Mesothelial cell of epicardium (in vitro differentiated cells): ENCODE measurements at regions not wholly inside any gene's neighbourhood (a gene's known extent, or its start where the extent isn't known, plus 50 kb on each side); places are given as distances from the start of the nearest gene placed in this dataset.

Experiments
- DNase-seq, 2 experiments: peaks; one replicate each; pipeline ENCODE4 v3.0.0; 2021; ENCODE audit warnings: low spot score in 2 of 2; ENCODE audit not compliant: unreplicated experiment in 2 of 2
- H3K27ac Mint-ChIP-seq: 2 replicates; pipeline ENCODE4 v1.8.0; 2021; ENCODE audit warnings: mixed read lengths
- H3K27me3 Mint-ChIP-seq: 2 replicates; pipeline ENCODE4 v1.8.0; 2021; ENCODE audit warnings: low read depth, mixed read lengths
- H3K36me3 Mint-ChIP-seq: 2 replicates; pipeline ENCODE4 v1.8.0; 2021; ENCODE audit warnings: mixed read lengths
- H3K4me1 Mint-ChIP-seq: 2 replicates; pipeline ENCODE4 v1.8.0; 2021; ENCODE audit warnings: mixed read lengths
- H3K4me3 Mint-ChIP-seq: 2 replicates; pipeline ENCODE4 v1.8.0; 2021; ENCODE audit warnings: mild to moderate bottlenecking, moderate library complexity, mixed read lengths
- H3K9me3 Mint-ChIP-seq: 2 replicates; pipeline ENCODE4 v1.8.0; 2021; ENCODE audit warnings: mixed read lengths
- CTCF ChIP-seq: fragments of 200-600 bp; sonication (generic); IDR thresholded peaks from one replicate; pipeline ENCODE4 v1.5.0; 2021; ENCODE audit warnings: antibody characterized with exemption; ENCODE audit not compliant: unreplicated experiment

GRCh38 chr3:118485693-118486092 is 549.0 kb downstream of the IGSF11 start:
- no peak for DNase-seq
- Mint-ChIP-seq H3K9me3 (peaks cover 2% of the 10 kb centered on the region), H3K27ac (no peak overlapping the region), H3K4me1 (peaks cover 17% of the 10 kb centered on the region), H3K36me3 (no peaks in the 10 kb centered on the region), H3K27me3 (peaks cover 2% of the 10 kb centered on the region), H3K4me3 (no peak overlapping the region)
- no peak for TF ChIP-seq CTCF

- no peak for DNase-seq
- H3K9me3 Mint-ChIP-seq: peaks cover 8% of the 10 kb centered on the region
- H3K4me3 Mint-ChIP-seq: no peak overlapping the region
- no peak for TF ChIP-seq CTCF
- H3K27ac Mint-ChIP-seq: no peak overlapping the region
- H3K27me3 Mint-ChIP-seq: peaks cover 2% of the 10 kb centered on the region
- H3K4me1 Mint-ChIP-seq: peaks cover 17% of the 10 kb centered on the region
- H3K36me3 Mint-ChIP-seq: no peaks in the 10 kb centered on the region
Measured at GRCh38 chr3:118487734-118488133, 546.9 kb downstream of the IGSF11 start.

- no peak for DNase-seq
- TF ChIP-seq CTCF: no peak
- H3K27ac Mint-ChIP-seq: no peak overlapping the region
- peaks cover 8% of the 10 kb centered on the region for H3K9me3 Mint-ChIP-seq
- H3K4me3 Mint-ChIP-seq: no peak overlapping the region
- peaks cover 20% of the 10 kb centered on the region for H3K4me1 Mint-ChIP-seq
- H3K27me3 Mint-ChIP-seq: peaks cover 2% of the 10 kb centered on the region
- H3K36me3 Mint-ChIP-seq: no peaks in the 10 kb centered on the region
Measured at GRCh38 chr3:118488732-118489131, 545.9 kb downstream of the IGSF11 start.

- Mint-ChIP-seq H3K36me3 (no peaks in the 10 kb centered on the region), H3K4me1 (peaks cover 11% of the 10 kb centered on the region), H3K4me3 (no peak overlapping the region), H3K9me3 (peaks cover 8% of the 10 kb centered on the region), H3K27ac (no peak overlapping the region), H3K27me3 (peaks cover 2% of the 10 kb centered on the region)
- TF ChIP-seq CTCF: no peak
- DNase-seq: no peak
Measured at GRCh38 chr3:118495206-118495605, 539.4 kb downstream of the IGSF11 start.

GRCh38 chr3:118497274-118497673 is 537.4 kb downstream of the IGSF11 start:
- H3K27me3 Mint-ChIP-seq: peaks cover 2% of the 10 kb centered on the region
- peaks cover 9% of the 10 kb centered on the region for H3K4me1 Mint-ChIP-seq
- H3K9me3 Mint-ChIP-seq: no peaks in the 10 kb centered on the region
- no peak for TF ChIP-seq CTCF
- no peak overlapping the region for H3K27ac Mint-ChIP-seq
- no peak overlapping the region for H3K4me3 Mint-ChIP-seq
- H3K36me3 Mint-ChIP-seq: no peaks in the 10 kb centered on the region
- DNase-seq: no peak

- no peak overlapping the region for H3K27ac Mint-ChIP-seq
- H3K4me1 Mint-ChIP-seq: peaks cover 10% of the 10 kb centered on the region
- H3K9me3 Mint-ChIP-seq: no peaks in the 10 kb centered on the region
- no peak for TF ChIP-seq CTCF
- peaks cover 2% of the 10 kb centered on the region for H3K27me3 Mint-ChIP-seq
- H3K4me3 Mint-ChIP-seq: no peak overlapping the region
- DNase-seq: peak in 1 of 2 experiments; percentile 42
- H3K36me3 Mint-ChIP-seq: no peaks in the 10 kb centered on the region
Measured at GRCh38 chr3:118501152-118501551, 533.5 kb downstream of the IGSF11 start.
